ENCODE measurements at regions not wholly inside any gene's neighbourhood (a gene's known extent, or its start where the extent isn't known, plus 50 kb on each side); places are given as distances from the start of the nearest gene placed in this dataset.

DNA sequence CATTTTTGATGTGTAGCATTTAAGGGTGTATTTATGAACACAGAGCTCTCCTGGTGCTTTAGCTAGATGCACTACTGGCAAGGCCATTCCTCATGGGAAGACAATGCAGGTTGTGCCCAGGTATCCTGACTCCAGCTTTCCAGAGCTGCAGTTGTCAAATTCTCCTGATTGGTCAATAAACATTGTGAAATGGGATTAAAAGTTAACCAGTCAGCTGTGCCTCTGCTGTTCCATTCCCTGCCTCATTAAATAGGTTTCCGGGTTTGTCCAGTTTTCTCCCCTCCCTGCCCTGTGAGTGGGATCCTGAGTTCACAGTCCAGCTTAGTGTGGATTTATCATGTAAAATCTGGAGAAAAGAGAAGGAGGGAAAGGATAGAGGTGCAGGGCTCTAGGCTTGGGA, 207.3 kb downstream of the SQOR start:
- H3K9me3 ChIP-seq (ENCODE audit: insufficient read depth, low read depth, low read length): peaks cover 4% of the 10 kb centered on the region
- Mint-ChIP-seq H3K4me3 (ENCODE audit: unreplicated experiment) (no peak overlapping the region), H3K4me1 (ENCODE audit: low read depth, unreplicated experiment) (no peaks in the 10 kb centered on the region), H3K27ac (ENCODE audit: unreplicated experiment) (no peak overlapping the region), H3K9me3 (ENCODE audit: unreplicated experiment) (peaks cover 7% of the 10 kb centered on the region), H3K27me3 (ENCODE audit: low read depth, unreplicated experiment) (no peaks in the 10 kb centered on the region), H3K36me3 (ENCODE audit: low read depth, unreplicated experiment) (no peaks in the 10 kb centered on the region)
- no peaks in the 10 kb centered on the region for H3K27me3 ChIP-seq (ENCODE audit: insufficient read depth, low read length)
- H2AFZ ChIP-seq (ENCODE audit: low read depth, low read length): no peak overlapping the region
- TF ChIP-seq EZH2 (IDR thresholded peaks at IDR 0.05; ENCODE audit: insufficient read depth, low read length): no peak
- no peak overlapping the region for H3K27ac ChIP-seq (ENCODE audit: low read depth, low read length)
- no peak for FAIRE-seq
- no peaks in the 10 kb centered on the region for H3K79me2 ChIP-seq (ENCODE audit: insufficient read depth, low read length)
- H4K20me1 ChIP-seq (ENCODE audit: insufficient read depth, low read length): no peaks in the 10 kb centered on the region
- no peaks in the 10 kb centered on the region for H3K4me1 ChIP-seq (ENCODE audit: insufficient read depth, low read length)
- no peak overlapping the region for H3K4me3 ChIP-seq (ENCODE audit: insufficient read depth, low read depth, low read length)
- DNase-seq (ENCODE audit: low read depth): no peak
- no peak overlapping the region for H3K4me2 ChIP-seq (ENCODE audit: low read length)
- H3K9ac ChIP-seq (ENCODE audit: low read length): no peak overlapping the region
- no peaks in the 10 kb centered on the region for H3K36me3 ChIP-seq (ENCODE audit: insufficient read depth, low read length)

DNA sequence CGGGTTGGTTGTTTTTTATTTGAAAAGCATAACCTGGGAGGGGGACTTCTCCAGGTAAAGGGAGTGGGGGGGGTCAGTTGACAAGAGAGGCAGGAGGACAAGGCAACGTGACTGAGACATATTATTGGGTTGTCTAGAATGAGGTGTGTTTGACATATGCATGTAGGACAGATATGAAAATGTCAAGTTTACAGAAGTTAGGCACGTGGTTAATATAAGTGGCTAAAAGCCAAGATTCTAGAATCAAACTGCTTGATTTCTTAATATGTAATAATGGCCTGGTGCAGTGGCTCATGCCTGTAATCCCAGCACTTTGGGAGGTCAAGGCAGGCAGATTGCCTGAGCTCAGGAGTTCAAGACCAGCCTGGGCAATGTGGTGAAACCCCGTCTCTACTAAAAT, 212.8 kb downstream of the SQOR start:
- Histone ChIP-seq H3K9ac (ENCODE audit: low read length) (no peak overlapping the region), H3K4me3 (ENCODE audit: insufficient read depth, low read depth, low read length) (no peak overlapping the region), H4K20me1 (ENCODE audit: insufficient read depth, low read length) (no peaks in the 10 kb centered on the region), H3K4me2 (ENCODE audit: low read length) (no peak overlapping the region), H3K4me1 (ENCODE audit: insufficient read depth, low read length) (no peaks in the 10 kb centered on the region), H3K36me3 (ENCODE audit: insufficient read depth, low read length) (no peaks in the 10 kb centered on the region), H2AFZ (ENCODE audit: low read depth, low read length) (no peak overlapping the region), H3K79me2 (ENCODE audit: insufficient read depth, low read length) (no peaks in the 10 kb centered on the region), H3K27ac (ENCODE audit: low read depth, low read length) (no peak overlapping the region), H3K9me3 (ENCODE audit: insufficient read depth, low read depth, low read length) (no peaks in the 10 kb centered on the region), H3K27me3 (ENCODE audit: insufficient read depth, low read length) (no peaks in the 10 kb centered on the region)
- peaks cover 8% of the 10 kb centered on the region for H3K9me3 Mint-ChIP-seq (ENCODE audit: unreplicated experiment)
- H3K27ac Mint-ChIP-seq (ENCODE audit: unreplicated experiment): no peak overlapping the region
- DNase-seq (ENCODE audit: low read depth) (no peak), FAIRE-seq (no peak)
- no peaks in the 10 kb centered on the region for H3K27me3 Mint-ChIP-seq (ENCODE audit: low read depth, unreplicated experiment)
- no peaks in the 10 kb centered on the region for H3K36me3 Mint-ChIP-seq (ENCODE audit: low read depth, unreplicated experiment)
- TF ChIP-seq, protein P1, sequence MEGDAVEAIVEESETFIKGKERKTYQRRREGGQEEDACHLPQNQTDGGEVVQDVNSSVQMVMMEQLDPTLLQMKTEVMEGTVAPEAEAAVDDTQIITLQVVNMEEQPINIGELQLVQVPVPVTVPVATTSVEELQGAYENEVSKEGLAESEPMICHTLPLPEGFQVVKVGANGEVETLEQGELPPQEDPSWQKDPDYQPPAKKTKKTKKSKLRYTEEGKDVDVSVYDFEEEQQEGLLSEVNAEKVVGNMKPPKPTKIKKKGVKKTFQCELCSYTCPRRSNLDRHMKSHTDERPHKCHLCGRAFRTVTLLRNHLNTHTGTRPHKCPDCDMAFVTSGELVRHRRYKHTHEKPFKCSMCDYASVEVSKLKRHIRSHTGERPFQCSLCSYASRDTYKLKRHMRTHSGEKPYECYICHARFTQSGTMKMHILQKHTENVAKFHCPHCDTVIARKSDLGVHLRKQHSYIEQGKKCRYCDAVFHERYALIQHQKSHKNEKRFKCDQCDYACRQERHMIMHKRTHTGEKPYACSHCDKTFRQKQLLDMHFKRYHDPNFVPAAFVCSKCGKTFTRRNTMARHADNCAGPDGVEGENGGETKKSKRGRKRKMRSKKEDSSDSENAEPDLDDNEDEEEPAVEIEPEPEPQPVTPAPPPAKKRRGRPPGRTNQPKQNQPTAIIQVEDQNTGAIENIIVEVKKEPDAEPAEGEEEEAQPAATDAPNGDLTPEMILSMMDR (IDR thresholded peaks at IDR 0.05; ENCODE audit: insufficient read depth, low read depth, low read length): no peak
- TF ChIP-seq EZH2 (IDR thresholded peaks at IDR 0.05; ENCODE audit: insufficient read depth, low read length): no peak
- H3K4me1 Mint-ChIP-seq (ENCODE audit: low read depth, unreplicated experiment): no peaks in the 10 kb centered on the region
- H3K4me3 Mint-ChIP-seq (ENCODE audit: unreplicated experiment): no peak overlapping the region

GRCh38 chr15:45849136-45849535, 214.3 kb downstream of the SQOR start:
- no peak for TF ChIP-seq EZH2 (IDR thresholded peaks at IDR 0.05; ENCODE audit: insufficient read depth, low read length)
- TF ChIP-seq, protein P1 (IDR thresholded peaks at IDR 0.05; ENCODE audit: insufficient read depth, low read depth, low read length): no peak
- Mint-ChIP-seq H3K27me3 (ENCODE audit: low read depth, unreplicated experiment) (no peaks in the 10 kb centered on the region), H3K36me3 (ENCODE audit: low read depth, unreplicated experiment) (no peaks in the 10 kb centered on the region), H3K4me3 (ENCODE audit: unreplicated experiment) (no peak overlapping the region), H3K9me3 (ENCODE audit: unreplicated experiment) (peaks cover 8% of the 10 kb centered on the region), H3K27ac (ENCODE audit: unreplicated experiment) (no peak overlapping the region), H3K4me1 (ENCODE audit: low read depth, unreplicated experiment) (no peaks in the 10 kb centered on the region)
- no peaks in the 10 kb centered on the region for H3K79me2 ChIP-seq (ENCODE audit: insufficient read depth, low read length)
- H3K36me3 ChIP-seq (ENCODE audit: insufficient read depth, low read length): no peaks in the 10 kb centered on the region
- H3K27ac ChIP-seq (ENCODE audit: low read depth, low read length): no peak overlapping the region
- no peak overlapping the region for H3K4me3 ChIP-seq (ENCODE audit: insufficient read depth, low read depth, low read length)
- H2AFZ ChIP-seq (ENCODE audit: low read depth, low read length): no peak overlapping the region
- FAIRE-seq (no peak), DNase-seq (ENCODE audit: low read depth) (no peak)
- no peaks in the 10 kb centered on the region for H4K20me1 ChIP-seq (ENCODE audit: insufficient read depth, low read length)
- no peaks in the 10 kb centered on the region for H3K27me3 ChIP-seq (ENCODE audit: insufficient read depth, low read length)
- no peaks in the 10 kb centered on the region for H3K9me3 ChIP-seq (ENCODE audit: insufficient read depth, low read depth, low read length)
- no peaks in the 10 kb centered on the region for H3K4me1 ChIP-seq (ENCODE audit: insufficient read depth, low read length)
- no peak overlapping the region for H3K4me2 ChIP-seq (ENCODE audit: low read length)
- H3K9ac ChIP-seq (ENCODE audit: low read length): no peak overlapping the region

Measured in astrocyte (in vitro differentiated cells and primary cell).